Subcutaneous abdominal adipose tissue (tissue), 5 donors: ENCODE measurements at regions not wholly inside any gene's neighbourhood (a gene's known extent, or its start where the extent isn't known, plus 50 kb on each side); places are given as distances from the start of the nearest gene placed in this dataset.
"Not testable (repeated sequence)": the region's sequence is repeated elsewhere in the genome, so short reads cannot be mapped to it uniquely, and the experiment has no call there.

Source experiments
- H3K27ac ChIP-seq: one replicate; pipeline ENCODE4 v1.7.0; 2013; ENCODE audit warnings: low read depth, mild to moderate bottlenecking, inconsistent platforms, low read length, moderate library complexity
- H3K27me3 ChIP-seq, 5 donors: one replicate each; pipeline ENCODE4 v1.7.0; 2013; ENCODE audit warnings: low read length in 5 of 5, inconsistent platforms in 1 of 5; ENCODE audit not compliant: control insufficient read depth in 5 of 5, insufficient read depth in 4 of 5
- H3K36me3 ChIP-seq, 5 donors: one replicate each; pipeline ENCODE4 v1.7.0; 2013; ENCODE audit warnings: low read length in 5 of 5; ENCODE audit not compliant: control insufficient read depth in 5 of 5, insufficient read depth in 5 of 5
- H3K4me1 ChIP-seq, 5 donors: one replicate each; pipeline ENCODE4 v1.7.0; 2013; ENCODE audit warnings: low read length in 5 of 5, mild to moderate bottlenecking in 3 of 5, moderate library complexity in 1 of 5; ENCODE audit not compliant: control insufficient read depth in 5 of 5, insufficient read depth in 5 of 5
- H3K4me3 ChIP-seq, 5 donors: one replicate each; pipeline ENCODE4 v1.7.0; 2013; ENCODE audit warnings: low read length in 5 of 5, low read depth in 1 of 5
- H3K9ac ChIP-seq, 5 donors: one replicate each; pipeline ENCODE4 v1.7.0; 2013; ENCODE audit warnings: low read length in 5 of 5, mild to moderate bottlenecking in 4 of 5, moderate library complexity in 3 of 5
- H3K9me3 ChIP-seq, 5 donors: one replicate each; pipeline ENCODE4 v1.7.0; 2013; ENCODE audit warnings: low read length in 5 of 5; ENCODE audit not compliant: control insufficient read depth in 5 of 5
- donor health status: healthy.
- donor health status: healthy.
- donor health status: healthy.
- donor health status: healthy.
- donor health status: healthy.

DNA sequence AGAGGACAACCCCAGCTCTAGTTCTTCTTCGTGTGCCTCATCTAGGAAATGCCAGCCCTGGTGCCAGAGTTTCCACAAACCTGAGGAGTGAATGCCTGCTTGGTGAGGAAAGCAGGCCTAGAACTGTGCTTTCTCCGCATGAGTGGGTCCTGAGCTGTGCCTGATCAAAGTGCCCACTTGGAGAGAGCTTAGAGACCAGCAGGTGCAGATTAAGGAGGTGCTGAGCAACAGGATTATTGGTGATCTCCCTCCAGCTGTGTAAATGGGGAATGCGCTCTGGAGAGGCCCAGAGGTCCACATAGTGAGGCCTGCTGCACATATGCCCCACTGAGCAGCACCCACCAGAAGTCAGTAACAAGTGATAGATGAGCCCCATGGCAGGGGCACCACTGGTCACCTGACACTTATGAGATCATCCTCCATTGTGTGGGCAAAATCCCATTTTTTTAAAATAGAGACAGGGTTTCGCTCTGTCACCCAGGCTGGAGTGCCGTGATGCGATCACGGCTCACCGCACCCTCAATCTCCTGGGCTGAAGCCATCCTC is 127.2 kb upstream of the ZC3H12A start:
- Histone ChIP-seq H3K27ac (no peak overlapping the region), H3K9me3 (no peaks in the 10 kb centered on the region), H3K4me3 (no peak overlapping the region), H3K9ac (no peak overlapping the region), H3K4me1 (no peaks in the 10 kb centered on the region), H3K27me3 (peaks cover 3 to 13% (median 5%) of the 10 kb centered on the region in 5 donors), H3K36me3 (no peaks in the 10 kb centered on the region)

DNA sequence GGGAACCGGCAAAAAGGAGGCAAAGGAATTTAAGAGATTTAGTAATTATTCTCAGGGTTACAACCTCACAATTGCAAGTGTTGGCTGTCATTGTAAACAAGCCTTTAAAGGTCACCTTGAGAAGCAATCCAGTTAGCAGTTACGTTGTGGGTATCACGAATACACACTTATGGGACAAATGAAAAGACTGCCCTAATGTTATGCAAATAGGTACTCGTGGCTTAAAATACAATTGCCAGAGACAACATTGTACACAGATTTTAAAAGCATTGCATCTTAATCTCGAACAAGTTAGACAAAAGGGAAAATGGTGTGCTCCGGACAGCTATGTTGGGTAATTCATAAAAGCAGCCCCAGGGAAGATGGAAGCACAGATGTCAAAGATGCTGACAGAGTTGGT is 120.5 kb upstream of the ZC3H12A start:
- Histone ChIP-seq H3K9me3 (no peaks in the 10 kb centered on the region), H3K4me3 (no peak overlapping the region), H3K27me3 (peaks cover 2 to 24% (median 19%) of the 10 kb centered on the region in 5 donors), H3K4me1 (no peaks in the 10 kb centered on the region), H3K36me3 (no peaks in the 10 kb centered on the region), H3K9ac (no peak overlapping the region), H3K27ac (no peak overlapping the region)

DNA sequence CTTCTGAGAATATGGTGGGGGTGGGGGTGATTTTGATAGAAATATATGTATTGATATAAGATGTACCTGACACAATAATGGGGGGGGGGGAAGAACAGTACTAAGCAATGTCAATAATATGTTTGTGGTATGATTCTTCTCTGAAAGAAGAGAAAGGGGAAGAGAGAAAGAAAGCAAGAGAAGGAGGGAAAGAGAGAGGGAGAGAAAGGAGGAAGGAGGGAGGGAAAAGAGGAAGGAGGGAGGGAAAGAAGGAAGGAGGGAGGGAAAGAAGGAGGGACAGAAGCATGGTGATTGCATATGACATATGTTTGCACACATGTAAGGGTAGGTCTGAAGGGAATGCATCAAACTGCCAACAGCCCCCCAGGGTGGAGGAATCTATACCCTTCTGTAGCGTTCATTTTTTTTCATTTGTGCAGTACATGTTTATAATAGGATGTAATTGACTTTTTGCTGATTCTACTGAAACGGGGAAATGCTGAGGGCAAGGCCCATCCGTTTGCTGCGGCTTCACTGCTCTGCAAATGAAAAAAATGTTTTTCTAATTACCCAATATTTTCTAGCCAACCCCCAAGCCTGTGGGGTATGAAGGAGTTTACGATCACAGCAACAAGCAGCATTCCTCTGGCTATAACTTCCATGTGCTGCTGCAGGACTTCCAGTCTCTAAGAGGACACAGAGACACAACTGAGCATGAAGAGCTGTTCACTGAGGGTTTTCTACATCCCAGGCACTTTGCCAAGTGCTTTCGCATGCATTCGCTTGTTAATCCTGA is 119.3 kb upstream of the ZC3H12A start:
- Histone ChIP-seq H3K27ac (no peak overlapping the region), H3K4me1 (no peaks in the 10 kb centered on the region), H3K4me3 (no peak overlapping the region), H3K27me3 (peaks cover 2 to 28% (median 23%) of the 10 kb centered on the region in 5 donors), H3K9ac (no peak overlapping the region), H3K9me3 (no peaks in the 10 kb centered on the region), H3K36me3 (no peaks in the 10 kb centered on the region)

DNA sequence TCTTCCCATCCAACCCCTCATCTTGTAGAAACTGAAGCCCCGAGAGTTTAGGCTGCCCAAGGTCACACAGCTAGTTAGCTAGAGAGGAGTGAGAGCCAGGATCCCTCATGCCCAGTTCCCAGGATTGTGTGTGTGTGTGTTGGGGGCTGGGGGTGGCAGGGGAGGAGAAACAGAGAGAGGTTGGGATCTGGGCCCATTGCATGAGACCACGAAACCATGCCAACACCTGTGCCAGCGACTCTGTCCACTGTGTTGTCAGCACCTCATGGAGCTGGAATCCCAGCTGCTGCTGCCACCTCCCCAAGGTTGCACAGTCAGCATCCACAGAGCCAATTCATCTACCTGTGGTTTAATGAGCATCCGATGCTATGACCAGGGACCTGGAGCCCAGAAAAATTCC is 115.4 kb upstream of the ZC3H12A start:
- Histone ChIP-seq H3K36me3 (no peaks in the 10 kb centered on the region), H3K27me3 (peaks cover 21 to 45% (median 41%) of the 10 kb centered on the region in 5 donors), H3K9ac (no peak overlapping the region), H3K27ac (no peak overlapping the region), H3K9me3 (no peaks in the 10 kb centered on the region), H3K4me1 (no peaks in the 10 kb centered on the region), H3K4me3 (no peak overlapping the region)

DNA sequence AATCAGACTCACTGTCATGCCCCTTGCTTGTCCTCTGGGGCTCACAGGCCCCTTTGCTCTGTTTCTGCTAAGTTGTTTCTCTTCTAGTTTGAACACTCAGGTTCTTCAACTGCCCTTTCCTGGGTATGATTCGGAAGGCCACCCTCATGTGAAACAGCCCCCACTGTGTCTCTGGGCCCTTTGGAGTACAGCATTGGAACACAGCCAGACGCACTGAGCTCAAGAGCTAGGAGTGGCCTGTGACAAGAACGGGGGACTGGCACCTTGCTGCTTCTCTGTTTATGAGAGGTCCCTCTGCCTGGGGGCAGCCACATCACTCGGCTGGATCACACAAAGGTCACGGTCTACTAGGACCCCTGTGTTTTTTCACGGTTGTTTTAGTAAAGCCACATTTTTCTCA is 114.4 kb upstream of the ZC3H12A start:
- Histone ChIP-seq H3K4me1 (no peaks in the 10 kb centered on the region), H3K27me3 (peaks cover 21 to 49% (median 41%) of the 10 kb centered on the region in 5 donors), H3K9me3 (no peaks in the 10 kb centered on the region), H3K36me3 (no peaks in the 10 kb centered on the region), H3K9ac (no peak overlapping the region), H3K27ac (no peak overlapping the region), H3K4me3 (no peak overlapping the region)

DNA sequence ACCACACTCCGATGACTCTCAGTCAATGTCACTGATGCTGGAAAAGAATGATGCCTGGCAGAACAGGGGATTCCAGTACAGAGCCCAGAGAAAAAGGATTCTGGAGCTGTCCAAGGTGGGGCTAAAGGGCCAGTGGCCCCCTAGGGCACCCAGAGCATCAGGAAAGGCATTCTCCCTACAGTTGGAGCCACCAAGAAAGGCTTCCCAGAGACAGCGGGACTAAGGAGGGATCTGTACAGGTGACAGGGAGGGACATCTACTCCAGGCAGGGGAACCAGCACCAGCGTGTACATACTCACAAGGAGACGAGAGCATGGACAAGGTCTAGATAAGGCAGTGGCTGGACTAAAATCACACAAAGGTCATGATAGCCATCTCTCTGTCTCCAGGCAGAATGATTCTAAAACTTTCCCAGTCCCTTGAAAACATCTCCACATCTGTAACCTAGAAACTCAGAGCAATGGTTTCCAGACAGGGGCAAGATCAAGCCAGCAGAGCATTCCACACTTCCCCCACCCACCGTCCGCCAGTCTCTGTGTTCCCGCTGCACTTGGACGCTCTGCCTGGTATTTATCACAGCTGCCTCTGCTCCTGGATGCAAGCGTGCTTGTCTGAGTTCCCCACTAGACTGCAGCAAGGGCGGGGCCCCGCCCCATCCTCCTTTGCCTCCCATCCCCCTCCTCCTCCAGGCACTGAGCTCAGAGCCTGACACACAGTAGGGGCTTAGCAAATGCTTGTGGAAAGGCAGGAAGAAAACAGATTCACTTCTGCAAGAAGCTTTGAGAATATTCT is 111.6 kb upstream of the ZC3H12A start:
- Histone ChIP-seq H3K9me3 (peaks cover 0 to 9% (median 0%) of the 10 kb centered on the region in 5 donors), H3K9ac (no peak overlapping the region), H3K27ac (no peak overlapping the region), H3K36me3 (no peaks in the 10 kb centered on the region), H3K4me1 (no peaks in the 10 kb centered on the region), H3K4me3 (no peak overlapping the region), H3K27me3 (peaks cover 19 to 40% (median 27%) of the 10 kb centered on the region in 5 donors)

DNA sequence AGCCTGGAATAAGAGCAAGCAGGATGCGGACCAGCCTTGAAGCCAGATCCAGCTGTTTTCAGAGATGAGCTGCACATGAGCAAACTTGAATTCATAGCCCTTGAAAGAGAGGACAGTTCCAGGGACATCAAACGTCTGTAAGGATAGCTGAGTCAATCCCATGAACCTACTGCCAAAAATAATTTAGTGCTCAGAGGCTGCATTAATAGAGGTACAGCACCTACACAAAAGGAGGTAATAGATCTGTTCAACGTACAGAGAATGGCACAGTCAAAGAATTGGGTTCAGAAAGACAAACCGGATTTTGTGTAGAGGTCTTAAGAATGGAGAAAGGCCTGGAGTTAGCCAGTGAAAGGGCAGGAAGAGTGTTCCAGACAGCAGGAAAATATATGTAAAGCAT is 110.8 kb upstream of the ZC3H12A start:
- Histone ChIP-seq H3K27me3 (peaks cover 19 to 37% (median 25%) of the 10 kb centered on the region in 5 donors), H3K4me3 (no peak overlapping the region), H3K4me1 (no peaks in the 10 kb centered on the region), H3K27ac (no peak overlapping the region), H3K36me3 (no peaks in the 10 kb centered on the region), H3K9ac (no peak overlapping the region), H3K9me3 (peaks cover 0 to 9% (median 0%) of the 10 kb centered on the region in 5 donors)

DNA sequence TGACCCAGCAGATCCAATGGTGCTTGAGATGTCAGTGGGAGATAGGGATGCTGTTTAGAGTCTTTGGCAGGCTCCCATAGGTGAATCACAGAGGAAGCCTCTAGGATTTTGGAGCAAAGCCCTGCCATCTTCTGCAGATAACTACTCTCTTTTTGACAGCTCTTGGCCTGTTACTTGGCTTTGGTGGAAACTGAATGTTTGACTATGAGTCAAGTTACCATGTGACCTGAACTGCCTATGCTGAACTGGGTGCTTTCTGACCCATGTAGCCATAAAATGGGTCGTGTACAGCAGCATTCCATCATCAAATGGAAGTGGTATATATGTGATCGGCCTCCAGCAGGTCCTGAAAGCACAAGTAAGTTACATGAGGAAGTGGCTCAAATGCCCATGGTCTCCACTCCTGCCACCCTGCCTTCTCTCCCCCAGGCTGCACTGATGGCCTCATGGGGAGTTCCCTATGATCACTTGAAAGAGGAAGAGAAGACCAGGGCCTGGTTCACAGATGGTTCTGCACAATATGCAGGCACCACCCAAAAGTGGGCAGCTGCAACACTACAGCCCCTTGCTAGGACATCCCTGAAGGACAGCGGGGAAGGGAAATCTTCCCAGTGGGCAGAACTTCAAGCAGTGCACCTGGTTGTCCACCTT is 105.6 kb upstream of the ZC3H12A start:
- H3K4me3 ChIP-seq, H3K27me3 ChIP-seq: not testable (repeated sequence)

DNA sequence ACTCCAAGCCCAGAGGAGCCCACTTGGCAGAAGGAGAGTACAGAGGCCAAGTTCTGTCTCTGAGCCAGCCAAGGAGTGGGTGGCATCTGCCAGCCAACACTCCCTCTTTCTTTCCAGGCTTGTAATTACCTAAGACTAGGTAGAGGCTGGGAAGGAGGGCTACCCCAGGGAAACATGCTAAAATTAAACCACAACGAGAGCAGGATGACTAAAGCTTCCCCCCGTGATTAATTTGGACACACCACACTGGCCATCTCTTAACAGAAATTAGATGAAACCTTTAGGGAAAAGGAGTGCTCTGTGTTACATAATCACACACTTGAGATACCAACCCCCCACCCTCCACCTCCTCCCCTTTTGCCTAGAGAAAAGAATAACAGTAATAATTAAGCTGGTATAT is 102.1 kb upstream of the ZC3H12A start:
- no peak overlapping the region for H3K27ac ChIP-seq
- no peaks in the 10 kb centered on the region for H3K4me1 ChIP-seq
- no peak overlapping the region for H3K4me3 ChIP-seq
- H3K9ac ChIP-seq: no peak overlapping the region
- H3K36me3 ChIP-seq: no peaks in the 10 kb centered on the region
- peaks cover 0 to 6% (median 0%) of the 10 kb centered on the region in 5 donors for H3K9me3 ChIP-seq
- H3K27me3 ChIP-seq: peaks cover 0 to 5% (median 0%) of the 10 kb centered on the region in 5 donors

More for the DNA sequence above, 105.6 kb upstream of the ZC3H12A start:
- not testable (repeated sequence) for H3K27ac ChIP-seq, H3K9ac ChIP-seq, H3K4me1 ChIP-seq, H3K36me3 ChIP-seq, H3K9me3 ChIP-seq
